Neural cell (in vitro differentiated cells): ENCODE measurements at regions not wholly inside any gene's neighbourhood (a gene's known extent, or its start where the extent isn't known, plus 50 kb on each side); places are given as distances from the start of the nearest gene placed in this dataset.

ENCODE experiments used
- EP300 ChIP-seq: fragments of 450-650 bp; conservative IDR thresholded peaks from 2 replicates; pipeline ENCODE4 v1.6.1; 2014; ENCODE audit warnings: antibody characterized with exemption, mild to moderate bottlenecking, moderate library complexity; ENCODE audit not compliant: poor library complexity, severe bottlenecking
- EZH2 ChIP-seq: fragments of 200-600, 300-800 bp; shearing (Covaris generic), sonication (generic); IDR thresholded peaks from 2 replicates; pipeline ENCODE4 v1.6.1; 2014; ENCODE audit warnings: antibody characterized with exemption, low read length, borderline replicate concordance, mild to moderate bottlenecking; ENCODE audit not compliant: insufficient read depth, poor library complexity, severe bottlenecking
- MXI1 ChIP-seq: fragments of 450-650 bp; conservative IDR thresholded peaks from 2 replicates; pipeline ENCODE4 v1.6.1; 2014; ENCODE audit warnings: antibody characterized with exemption, mild to moderate bottlenecking; ENCODE audit not compliant: poor library complexity, severe bottlenecking
- POLR2AphosphoS5 ChIP-seq: IDR thresholded peaks from 2 replicates; pipeline ENCODE4 v1.6.1; 2012
- RAD21 ChIP-seq: fragments of 450-650 bp; conservative IDR thresholded peaks from 2 replicates; pipeline ENCODE4 v1.6.1; 2014; ENCODE audit warnings: antibody characterized with exemption, mild to moderate bottlenecking, moderate library complexity
- SMC3 ChIP-seq: fragments of 450-650 bp; conservative IDR thresholded peaks from 2 replicates; pipeline ENCODE4 v1.6.1; 2014; ENCODE audit warnings: antibody characterized with exemption, mild to moderate bottlenecking, moderate library complexity; ENCODE audit not compliant: poor library complexity
- TAF1 ChIP-seq: IDR thresholded peaks from 2 replicates; pipeline ENCODE4 v1.6.1; 2012; ENCODE audit warnings: low read depth
- TF ChIP-seq, protein P1 (sequence below): fragments of 450-650 bp; IDR thresholded peaks from 2 replicates; pipeline ENCODE4 v1.5.1; 2014; ENCODE audit warnings: antibody characterized with exemption, mild to moderate bottlenecking, moderate library complexity; ENCODE audit not compliant: poor library complexity, severe bottlenecking

DNA sequence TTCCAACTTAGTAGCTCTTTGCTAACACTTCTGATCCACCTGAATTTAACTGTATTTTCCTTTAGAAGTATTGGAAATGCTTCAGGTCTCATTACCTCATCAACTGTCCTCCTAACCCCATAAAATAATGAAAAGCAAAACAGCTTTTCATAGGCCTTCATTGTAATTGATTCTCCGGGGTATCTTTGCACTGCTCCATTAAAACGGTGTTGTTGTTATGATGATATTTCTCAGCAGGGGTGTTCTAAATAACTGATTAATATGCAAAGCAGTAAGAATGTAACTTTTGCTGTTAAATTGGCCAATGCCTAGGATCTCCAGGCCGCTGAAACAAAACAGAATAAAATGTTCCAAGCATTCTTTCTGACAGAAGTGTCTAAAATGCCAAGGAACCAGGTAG, 1983.2 kb downstream of the EFNA5 start:
- TF ChIP-seq, protein P1, sequence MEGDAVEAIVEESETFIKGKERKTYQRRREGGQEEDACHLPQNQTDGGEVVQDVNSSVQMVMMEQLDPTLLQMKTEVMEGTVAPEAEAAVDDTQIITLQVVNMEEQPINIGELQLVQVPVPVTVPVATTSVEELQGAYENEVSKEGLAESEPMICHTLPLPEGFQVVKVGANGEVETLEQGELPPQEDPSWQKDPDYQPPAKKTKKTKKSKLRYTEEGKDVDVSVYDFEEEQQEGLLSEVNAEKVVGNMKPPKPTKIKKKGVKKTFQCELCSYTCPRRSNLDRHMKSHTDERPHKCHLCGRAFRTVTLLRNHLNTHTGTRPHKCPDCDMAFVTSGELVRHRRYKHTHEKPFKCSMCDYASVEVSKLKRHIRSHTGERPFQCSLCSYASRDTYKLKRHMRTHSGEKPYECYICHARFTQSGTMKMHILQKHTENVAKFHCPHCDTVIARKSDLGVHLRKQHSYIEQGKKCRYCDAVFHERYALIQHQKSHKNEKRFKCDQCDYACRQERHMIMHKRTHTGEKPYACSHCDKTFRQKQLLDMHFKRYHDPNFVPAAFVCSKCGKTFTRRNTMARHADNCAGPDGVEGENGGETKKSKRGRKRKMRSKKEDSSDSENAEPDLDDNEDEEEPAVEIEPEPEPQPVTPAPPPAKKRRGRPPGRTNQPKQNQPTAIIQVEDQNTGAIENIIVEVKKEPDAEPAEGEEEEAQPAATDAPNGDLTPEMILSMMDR = no peak
- no peak for TF ChIP-seq POLR2AphosphoS5
- no peak for TF ChIP-seq RAD21
- TF ChIP-seq TAF1 = no peak
- TF ChIP-seq SMC3 = no peak
- TF ChIP-seq EZH2 = no peak
- no peak for TF ChIP-seq EP300
- no peak for TF ChIP-seq MXI1
